ENCODE measurements at regions not wholly inside any gene's neighbourhood (a gene's known extent, or its start where the extent isn't known, plus 50 kb on each side); places are given as distances from the start of the nearest gene placed in this dataset.
A peak's percentile ranks its signal among the peaks of the same experiment; 100 is the strongest.

GRCh38 chr7:41872966-41873365, 170.1 kb upstream of the INHBA start:
- H3K4me3 ChIP-seq: no peak overlapping the region
- no peaks in the 10 kb centered on the region for H3K27me3 ChIP-seq
- no peak for DNase-seq
- H3K4me1 ChIP-seq: peaks cover 9% of the 10 kb centered on the region
- TF ChIP-seq CTCF (IDR thresholded peaks at IDR 0.05): no peak
- intact Hi-C loops (cut with DNase I): no loop called here
- no peak overlapping the region for H3K27ac ChIP-seq
- H3K36me3 ChIP-seq: no peaks in the 10 kb centered on the region
- H3K9me3 ChIP-seq: no peaks in the 10 kb centered on the region
- ATAC-seq: no peak

- no peak overlapping the region for H3K4me3 ChIP-seq
- peaks cover 9% of the 10 kb centered on the region for H3K4me1 ChIP-seq
- intact Hi-C loops (cut with DNase I): no loop called here
- H3K27me3 ChIP-seq: no peaks in the 10 kb centered on the region
- no peaks in the 10 kb centered on the region for H3K36me3 ChIP-seq
- peak; percentile 30 for ATAC-seq
- peak overlapping the region; percentile 27 for H3K27ac ChIP-seq
- TF ChIP-seq CTCF (IDR thresholded peaks at IDR 0.05): no peak
- no peaks in the 10 kb centered on the region for H3K9me3 ChIP-seq
- no peak for DNase-seq
Observed at GRCh38 chr7:41870461-41871138, 167.7 kb upstream of the INHBA start.

GRCh38 chr7:41869997-41870396, 167.1 kb upstream of the INHBA start:
- TF ChIP-seq CTCF (IDR thresholded peaks at IDR 0.05): no peak
- no peak overlapping the region for H3K4me3 ChIP-seq
- H3K36me3 ChIP-seq: no peaks in the 10 kb centered on the region
- DNase-seq (no peak), ATAC-seq (peak; percentile 74)
- no peaks in the 10 kb centered on the region for H3K9me3 ChIP-seq
- intact Hi-C loops (cut with DNase I): no loop called here
- H3K27me3 ChIP-seq: no peaks in the 10 kb centered on the region
- peak overlapping the region; percentile 68 for H3K27ac ChIP-seq
- peaks cover 9% of the 10 kb centered on the region for H3K4me1 ChIP-seq

GRCh38 chr7:41869596-41869995, 166.7 kb upstream of the INHBA start:
- Histone ChIP-seq H3K27me3 (no peaks in the 10 kb centered on the region), H3K9me3 (no peaks in the 10 kb centered on the region), H3K4me3 (no peak overlapping the region), H3K4me1 (peaks cover 9% of the 10 kb centered on the region), H3K36me3 (no peaks in the 10 kb centered on the region), H3K27ac (peak overlapping the region; percentile 68)
- no peak for TF ChIP-seq CTCF (IDR thresholded peaks at IDR 0.05)
- ATAC-seq (no peak), DNase-seq (no peak)
- intact Hi-C loops (cut with DNase I): no loop called here

GRCh38 chr7:41869091-41869490, 166.2 kb upstream of the INHBA start:
- H3K4me1 ChIP-seq: peaks cover 9% of the 10 kb centered on the region
- ATAC-seq: no peak
- intact Hi-C loops (cut with DNase I): no loop called here
- TF ChIP-seq CTCF (IDR thresholded peaks at IDR 0.05): no peak
- H3K9me3 ChIP-seq: no peaks in the 10 kb centered on the region
- peak overlapping the region; percentile 68 for H3K27ac ChIP-seq
- H3K27me3 ChIP-seq: no peaks in the 10 kb centered on the region
- H3K36me3 ChIP-seq: no peaks in the 10 kb centered on the region
- no peak for DNase-seq
- no peak overlapping the region for H3K4me3 ChIP-seq

Measured in upper lobe of right lung (tissue), 1 donor.